Adrenal gland (tissue), 9 donors: ENCODE measurements at regions not wholly inside any gene's neighbourhood (a gene's known extent, or its start where the extent isn't known, plus 50 kb on each side); places are given as distances from the start of the nearest gene placed in this dataset.

Experiments
- DNase-seq, 7 donors: peaks; one replicate each; pipeline ENCODE4 v3.0.0-alpha.2; 2019 to 2020
- H3K27ac ChIP-seq, 5 donors: fragments of 200-600 bp; sonication (generic) in 4 of 5; 1 replicate in 3 of 5; 2 replicates in 2 of 5; pipeline versions ENCODE4 v1.5.1 to v1.8.0; 2016 to 2020; ENCODE audit warnings: mild to moderate bottlenecking in 1 of 5
- H3K27me3 ChIP-seq: fragments of 200-600 bp; 2 replicates; pipeline ENCODE4 v1.8.0; 2021
- H3K36me3 ChIP-seq, 2 donors: fragments of 200-600 bp; replicated peaks in 1 of 2; 1 replicate in 1 of 2; 2 replicates in 1 of 2; pipeline versions ENCODE4 v1.5.1 to v1.8.0; 2018 to 2022
- H3K4me1 ChIP-seq, 2 donors: fragments of 200-600 bp; replicated peaks in 1 of 2; 1 replicate in 1 of 2; 2 replicates in 1 of 2; pipeline versions ENCODE4 v1.5.1 to v1.8.0; 2018 to 2021
- H3K4me3 ChIP-seq, 4 donors: fragments of 200-600 bp; sonication (generic) in 3 of 4; one replicate each; pipeline ENCODE4 v1.5.1; 2016 to 2018
- H3K9me3 ChIP-seq, 3 donors: fragments of 200-600 bp; sonication (generic) in 1 of 3; replicated peaks in 1 of 3; 1 replicate in 2 of 3; 2 replicates in 1 of 3; pipeline versions ENCODE4 v1.5.1 to v1.8.0; 2016 to 2021
- CTCF ChIP-seq, 6 experiments: fragments of 450-650 bp in 4 of 6; fragments of 200-600 bp in 2 of 6; sonication (generic) in 1 of 6; IDR thresholded peaks; 1 replicate in 5 of 6; 2 replicates in 1 of 6; pipeline versions ENCODE4 v1.5.1 to v1.8.0; 2016 to 2021; ENCODE audit warnings: antibody characterized with exemption in 6 of 6, mild to moderate bottlenecking in 2 of 6, moderate library complexity in 1 of 6
- POLR2A ChIP-seq, 2 donors: fragments of 450-650 bp; IDR thresholded peaks; one replicate each; pipeline ENCODE4 v1.6.1; 2017; ENCODE audit warnings: antibody characterized with exemption in 2 of 2, mild to moderate bottlenecking in 2 of 2, moderate library complexity in 1 of 2
- WGBS, 4 donors: extraction: QIAGEN DNeasy Blood & Tissue Kit in 2 of 4; methylation state at CpG; one replicate each; pipeline versions ENCODE4 v1.1.5 to v1.1.7; 2013 to 2017; 5-methylcytosine and 5-hydroxymethylcytosine counted together
- intact Hi-C, 2 donors: fragments of 100-400 bp; cut with DNase I; formaldehyde crosslinking; loops; one replicate each; pipeline versions ENCODE4 v1.14.1 to v1.15.0; 2022 to 2023
- donor health status: healthy with polysubstance abuse.
- donor health status: Bipolar disorder and iron deficiency.
- donor health status: DM: yes; HTN: yes; CAD: no.
- donor health status: DM: no; HTN: no; CAD: no.
- donor health status: DM: no; HTN: no; CAD: no.

- H3K4me1 ChIP-seq = no peaks in the 10 kb centered on the region
- H3K9me3 ChIP-seq = no peaks in the 10 kb centered on the region
- H3K36me3 ChIP-seq = no peaks in the 10 kb centered on the region
- intact Hi-C loops = no loop called here
- no peak for DNase-seq
- TF ChIP-seq CTCF (IDR thresholded peaks at IDR 0.05) (no peak), POLR2A (IDR thresholded peaks at IDR 0.05) (no peak)
- no peak overlapping the region for H3K27ac ChIP-seq
- 66 to 77% (median 66%) methylated on average over 3 of the region's 3 CpGs for WGBS, 4 donors
- no peak overlapping the region for H3K4me3 ChIP-seq
- no peaks in the 10 kb centered on the region for H3K27me3 ChIP-seq
Observed at GRCh38 chr6:19945843-19946358, 108.7 kb downstream of the ID4 start.

GRCh38 chr6:19949155-19949554 lies 112.0 kb downstream of the ID4 start:
- no peak for DNase-seq
- Histone ChIP-seq H3K27ac (no peak overlapping the region), H3K36me3 (no peaks in the 10 kb centered on the region), H3K9me3 (no peaks in the 10 kb centered on the region), H3K4me1 (no peaks in the 10 kb centered on the region), H3K27me3 (no peaks in the 10 kb centered on the region), H3K4me3 (no peak overlapping the region)
- 72 to 91% (median 84%) methylated on average over 1 of the region's 1 CpG for WGBS, 4 donors
- intact Hi-C loops = no loop called here
- TF ChIP-seq CTCF (IDR thresholded peaks at IDR 0.05) (no peak), POLR2A (IDR thresholded peaks at IDR 0.05) (no peak)

GRCh38 chr6:19964115-19964514 lies 126.9 kb downstream of the ID4 start:
- TF ChIP-seq POLR2A (IDR thresholded peaks at IDR 0.05) = no peak
- no peak for TF ChIP-seq CTCF (IDR thresholded peaks at IDR 0.05)
- Histone ChIP-seq H3K27ac (no peak overlapping the region), H3K4me3 (no peak overlapping the region), H3K4me1 (no peaks in the 10 kb centered on the region), H3K27me3 (no peaks in the 10 kb centered on the region), H3K9me3 (no peaks in the 10 kb centered on the region), H3K36me3 (no peaks in the 10 kb centered on the region)
- DNase-seq = no peak
- 41 to 66% (median 54%) methylated on average over 1 to 2 of the region's 2 CpGs for WGBS, 4 donors
- intact Hi-C loops = no loop called here

GRCh38 chr6:19968201-19968600 lies 131.0 kb downstream of the ID4 start:
- TF ChIP-seq CTCF (IDR thresholded peaks at IDR 0.05) (no peak), POLR2A (IDR thresholded peaks at IDR 0.05) (no peak)
- Histone ChIP-seq H3K9me3 (no peaks in the 10 kb centered on the region), H3K4me1 (no peaks in the 10 kb centered on the region), H3K27ac (no peak overlapping the region), H3K27me3 (no peaks in the 10 kb centered on the region), H3K4me3 (no peak overlapping the region), H3K36me3 (no peaks in the 10 kb centered on the region)
- 84 to 93% (median 88%) methylated on average over 1 of the region's 1 CpG for WGBS, 4 donors
- intact Hi-C loops = no loop called here
- DNase-seq = no peak
